Small intestine (tissue), 7 donors: ENCODE measurements at regions not wholly inside any gene's neighbourhood (a gene's known extent, or its start where the extent isn't known, plus 50 kb on each side); places are given as distances from the start of the nearest gene placed in this dataset.

Source experiments
- DNase-seq, 2 donors: peaks; one replicate each; pipeline versions ENCODE4 v3.0.0 to v3.0.0-alpha.2; 2013
- FAIRE-seq: peaks from 2 replicates; lab custom pipeline; 2012; peaks lifted over from hg19 to GRCh38; lab: Jason Lieb, UNC
- H3K27ac ChIP-seq, 3 donors: one replicate each; pipeline ENCODE4 v1.5.1; 2013; ENCODE audit warnings: low read length in 2 of 3, mild to moderate bottlenecking in 2 of 3, control low read depth in 1 of 3, inconsistent platforms in 1 of 3, low read depth in 1 of 3, moderate library complexity in 1 of 3
- H3K27me3 ChIP-seq, 3 donors: one replicate each; pipeline ENCODE4 v1.6.1; 2013; ENCODE audit warnings: low read length in 3 of 3, inconsistent platforms in 1 of 3; ENCODE audit not compliant: control insufficient read depth in 3 of 3, insufficient read depth in 3 of 3
- H3K36me3 ChIP-seq, 3 donors: one replicate each; pipeline ENCODE4 v1.6.1; 2013; ENCODE audit warnings: low read length in 3 of 3, inconsistent platforms in 1 of 3, low read depth in 1 of 3, mild to moderate bottlenecking in 1 of 3, moderate library complexity in 1 of 3; ENCODE audit not compliant: control insufficient read depth in 3 of 3, insufficient read depth in 2 of 3
- H3K4me1 ChIP-seq, 3 donors: one replicate each; pipeline ENCODE4 v1.6.1; 2013; ENCODE audit warnings: low read length in 2 of 3, inconsistent platforms in 1 of 3, low read depth in 1 of 3, mild to moderate bottlenecking in 1 of 3, moderate library complexity in 1 of 3; ENCODE audit not compliant: control insufficient read depth in 3 of 3, insufficient read depth in 2 of 3
- H3K4me3 ChIP-seq, 3 donors: one replicate each; pipeline ENCODE4 v1.5.1; 2013; ENCODE audit warnings: low read length in 3 of 3, control low read depth in 1 of 3, inconsistent platforms in 1 of 3, low read depth in 1 of 3, mild to moderate bottlenecking in 1 of 3, moderate library complexity in 1 of 3
- H3K9me3 ChIP-seq, 2 donors: one replicate each; pipeline ENCODE4 v1.6.1; 2013; ENCODE audit warnings: low read depth in 1 of 2, low read length in 1 of 2; ENCODE audit not compliant: control insufficient read depth in 2 of 2, insufficient read depth in 1 of 2
- WGBS, 3 donors: extraction: QIAGEN DNeasy Blood & Tissue Kit; methylation state at CpG; one replicate each; pipeline ENCODE4 v1.1.7; 2013; 5-methylcytosine and 5-hydroxymethylcytosine counted together
- donor health status: healthy with polysubstance abuse.
- donor health status: control.
- donor health status: control.
- donor health status: Bipolar disorder and iron deficiency.
- donor health status: healthy.

DNA sequence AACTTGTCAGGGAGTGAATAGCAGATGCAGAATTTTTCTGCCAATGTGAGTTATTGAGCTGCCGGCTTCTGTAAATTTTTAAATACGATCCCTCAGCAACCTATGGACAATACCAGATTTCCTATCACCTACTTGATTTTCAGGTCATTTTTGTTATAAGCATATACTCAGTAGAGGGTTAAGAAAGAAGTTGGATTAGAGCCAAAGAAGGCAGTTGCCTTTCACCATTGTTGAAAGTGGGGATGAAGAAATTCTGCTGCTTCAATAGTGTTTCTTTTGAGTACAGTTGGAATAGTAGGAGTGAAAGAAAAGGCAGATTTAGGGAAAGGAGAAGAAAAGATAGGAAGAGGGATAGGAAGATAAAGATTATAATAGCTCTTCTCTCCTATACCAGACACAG lies 197.1 kb downstream of the ATP23 start:
- no peaks in the 10 kb centered on the region for H3K9me3 ChIP-seq
- no peak for DNase-seq
- no peak for FAIRE-seq
- H3K4me3 ChIP-seq = no peak overlapping the region
- no peaks in the 10 kb centered on the region for H3K4me1 ChIP-seq
- 61 to 73% (median 71%) methylated on average over 2 of the region's 2 CpGs for WGBS, 3 donors
- no peaks in the 10 kb centered on the region for H3K27me3 ChIP-seq
- H3K36me3 ChIP-seq = no peaks in the 10 kb centered on the region
- no peak overlapping the region for H3K27ac ChIP-seq

- H3K27ac ChIP-seq = no peak overlapping the region
- no peaks in the 10 kb centered on the region for H3K36me3 ChIP-seq
- H3K4me1 ChIP-seq = no peaks in the 10 kb centered on the region
- no peaks in the 10 kb centered on the region for H3K27me3 ChIP-seq
- no peak for DNase-seq
- WGBS, 3 donors = 3 to 17% (median 16%) methylated on average over 1 of the region's 1 CpG
- no peak for FAIRE-seq
- H3K4me3 ChIP-seq = no peak overlapping the region
- no peaks in the 10 kb centered on the region for H3K9me3 ChIP-seq
Measured at GRCh38 chr12:58139894-58140293, 198.5 kb downstream of the ATP23 start.

GRCh38 chr12:58140395-58140794 lies 199.0 kb downstream of the ATP23 start:
- no peak overlapping the region for H3K4me3 ChIP-seq
- no peaks in the 10 kb centered on the region for H3K9me3 ChIP-seq
- no peaks in the 10 kb centered on the region for H3K4me1 ChIP-seq
- H3K27me3 ChIP-seq = no peaks in the 10 kb centered on the region
- H3K27ac ChIP-seq = no peak overlapping the region
- H3K36me3 ChIP-seq = no peaks in the 10 kb centered on the region
- no peak for DNase-seq
- 77 to 81% (median 79%) methylated on average over 1 of the region's 1 CpG for whole genome bisulfite sequencing, 3 donors
- no peak for FAIRE-seq

GRCh38 chr12:58142991-58143390 lies 201.6 kb downstream of the ATP23 start:
- no peaks in the 10 kb centered on the region for H3K27me3 ChIP-seq
- H3K36me3 ChIP-seq = no peaks in the 10 kb centered on the region
- 79 to 88% (median 85%) methylated on average over 2 of the region's 2 CpGs for WGBS, 3 donors
- H3K4me3 ChIP-seq = no peak overlapping the region
- no peak overlapping the region for H3K27ac ChIP-seq
- no peaks in the 10 kb centered on the region for H3K9me3 ChIP-seq
- DNase-seq (no peak), FAIRE-seq (no peak)
- no peaks in the 10 kb centered on the region for H3K4me1 ChIP-seq

GRCh38 chr12:58143498-58143995 lies 202.2 kb downstream of the ATP23 start:
- 74 to 85% (median 77%) methylated on average over 6 of the region's 6 CpGs for WGBS, 3 donors
- no peak for DNase-seq

DNA sequence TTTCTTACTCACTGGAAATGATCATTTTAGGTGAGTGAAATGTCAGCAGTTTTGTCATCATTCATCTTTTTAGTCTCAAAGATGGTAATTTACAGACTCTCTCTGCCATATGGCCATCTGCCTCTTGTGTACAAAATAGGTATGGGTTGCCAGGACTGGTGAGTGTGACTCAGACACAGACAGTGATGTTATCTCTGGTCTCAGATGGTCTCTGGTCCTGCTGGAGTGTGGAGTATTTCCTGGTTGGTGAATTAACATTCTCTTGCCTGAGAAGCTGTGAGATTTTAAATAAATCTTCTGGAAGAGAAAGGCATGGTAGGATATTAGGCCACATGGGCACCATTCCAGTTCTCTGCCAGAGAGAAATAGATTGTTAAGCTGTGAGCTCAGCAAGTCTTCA lies 207.0 kb downstream of the ATP23 start:
- no peak for DNase-seq
- no peak overlapping the region for H3K27ac ChIP-seq
- no peak overlapping the region for H3K4me3 ChIP-seq
- H3K36me3 ChIP-seq = no peaks in the 10 kb centered on the region
- no peaks in the 10 kb centered on the region for H3K9me3 ChIP-seq
- no peaks in the 10 kb centered on the region for H3K4me1 ChIP-seq
- FAIRE-seq = no peak
- H3K27me3 ChIP-seq = no peaks in the 10 kb centered on the region

More at GRCh38 chr12:58143498-58143995, 202.2 kb downstream of the ATP23 start:
- Histone ChIP-seq H3K27ac (no peak overlapping the region), H3K4me3 (no peak overlapping the region), H3K9me3 (no peaks in the 10 kb centered on the region), H3K4me1 (no peaks in the 10 kb centered on the region), H3K27me3 (no peaks in the 10 kb centered on the region), H3K36me3 (no peaks in the 10 kb centered on the region)
- FAIRE-seq = no peak

GRCh38 chr12:58148976-58149375 lies 207.6 kb downstream of the ATP23 start:
- Histone ChIP-seq H3K9me3 (no peaks in the 10 kb centered on the region), H3K4me3 (no peak overlapping the region), H3K4me1 (no peaks in the 10 kb centered on the region), H3K36me3 (no peaks in the 10 kb centered on the region), H3K27me3 (no peaks in the 10 kb centered on the region), H3K27ac (no peak overlapping the region)
- DNase-seq (no peak), FAIRE-seq (no peak)

DNA sequence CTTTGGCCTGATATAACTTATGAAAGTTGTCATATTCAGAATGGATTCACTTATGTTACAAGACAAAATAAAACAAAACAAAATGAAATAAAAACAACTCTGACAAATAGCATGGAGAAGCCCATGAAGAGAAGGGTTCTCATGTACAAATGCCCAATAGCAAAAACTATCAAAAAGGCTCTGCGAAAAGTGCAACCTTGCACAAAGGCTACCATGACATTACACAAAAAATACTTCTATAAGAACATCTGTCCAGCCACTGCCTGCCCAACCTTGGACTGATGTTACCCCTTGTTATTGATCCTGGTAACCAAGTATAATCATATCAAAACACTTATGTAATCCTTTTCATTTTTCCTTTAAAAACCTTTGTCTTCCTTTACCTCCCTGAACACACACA lies 213.0 kb downstream of the ATP23 start:
- no peak overlapping the region for H3K4me3 ChIP-seq
- no peak for FAIRE-seq
- WGBS, 3 donors = 88 to 94% (median 90%) methylated on average over 1 of the region's 1 CpG
- no peak for DNase-seq
- H3K27ac ChIP-seq = no peak overlapping the region
- no peaks in the 10 kb centered on the region for H3K4me1 ChIP-seq
- H3K36me3 ChIP-seq = no peaks in the 10 kb centered on the region
- peaks cover 0 to 2% of the 10 kb centered on the region in 2 donors for H3K9me3 ChIP-seq
- no peaks in the 10 kb centered on the region for H3K27me3 ChIP-seq

DNA sequence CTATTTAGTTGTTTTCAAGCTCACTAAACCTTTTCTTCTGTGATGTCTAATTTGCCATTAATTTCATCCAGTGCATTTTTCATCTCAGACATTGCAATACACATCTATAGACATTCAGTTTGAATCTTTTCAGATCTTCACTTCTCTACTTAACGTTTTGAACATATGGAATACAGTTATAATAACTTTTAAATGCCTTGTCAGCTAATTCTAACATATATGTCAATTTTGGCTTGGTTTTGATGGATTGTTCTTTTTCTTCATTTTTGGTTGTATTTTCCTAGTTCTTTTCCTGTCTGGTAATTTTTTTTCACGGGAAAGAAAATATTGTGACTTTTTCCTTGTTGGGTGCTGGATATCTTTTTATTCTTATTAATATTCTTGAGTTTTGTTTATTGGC lies 215.3 kb downstream of the ATP23 start:
- FAIRE-seq (no peak), DNase-seq (no peak)
- Histone ChIP-seq H3K4me3 (no peak overlapping the region), H3K27me3 (peaks cover 0 to under 1% (median 0%) of the 10 kb centered on the region in 3 donors), H3K9me3 (peaks cover 0 to 2% of the 10 kb centered on the region in 2 donors), H3K4me1 (no peaks in the 10 kb centered on the region), H3K36me3 (no peaks in the 10 kb centered on the region), H3K27ac (no peak overlapping the region)
- 70 to 73% (median 71%) methylated on average over 2 of the region's 2 CpGs for WGBS, 3 donors
